GM20000 (cell line): ENCODE measurements at regions not wholly inside any gene's neighbourhood (a gene's known extent, or its start where the extent isn't known, plus 50 kb on each side); places are given as distances from the start of the nearest gene placed in this dataset.

ENCODE experiments used
- DNase-seq: peaks from one replicate; pipeline ENCODE4 v3.0.0; 2012; ENCODE audit warnings: low spot score
- TF ChIP-seq, protein P1 (sequence below): IDR thresholded peaks from 2 replicates; pipeline ENCODE4 v1.5.1; 2012; ENCODE audit warnings: mild to moderate bottlenecking, control low read depth; ENCODE audit errors: extremely low read depth, missing control alignments

DNA sequence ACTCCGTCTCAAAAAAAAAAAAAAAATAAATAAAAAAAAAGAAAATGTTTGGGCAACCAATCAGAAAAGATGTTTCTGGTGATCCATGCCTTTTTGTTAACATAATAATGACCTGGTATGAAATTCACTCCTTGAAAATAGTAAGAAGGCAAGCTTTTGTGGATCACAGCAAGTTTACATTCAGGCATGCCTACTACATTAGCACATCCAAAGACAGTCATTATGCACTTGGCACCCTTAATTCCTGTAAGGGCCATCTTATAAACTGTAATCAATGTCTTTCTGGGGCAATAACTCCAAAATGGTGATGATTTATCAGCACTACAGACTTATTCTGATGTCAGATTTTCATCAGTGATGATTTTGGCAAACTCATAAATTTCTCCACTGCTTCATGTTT is 1871.6 kb upstream of the AGA start:
- TF ChIP-seq, protein P1, sequence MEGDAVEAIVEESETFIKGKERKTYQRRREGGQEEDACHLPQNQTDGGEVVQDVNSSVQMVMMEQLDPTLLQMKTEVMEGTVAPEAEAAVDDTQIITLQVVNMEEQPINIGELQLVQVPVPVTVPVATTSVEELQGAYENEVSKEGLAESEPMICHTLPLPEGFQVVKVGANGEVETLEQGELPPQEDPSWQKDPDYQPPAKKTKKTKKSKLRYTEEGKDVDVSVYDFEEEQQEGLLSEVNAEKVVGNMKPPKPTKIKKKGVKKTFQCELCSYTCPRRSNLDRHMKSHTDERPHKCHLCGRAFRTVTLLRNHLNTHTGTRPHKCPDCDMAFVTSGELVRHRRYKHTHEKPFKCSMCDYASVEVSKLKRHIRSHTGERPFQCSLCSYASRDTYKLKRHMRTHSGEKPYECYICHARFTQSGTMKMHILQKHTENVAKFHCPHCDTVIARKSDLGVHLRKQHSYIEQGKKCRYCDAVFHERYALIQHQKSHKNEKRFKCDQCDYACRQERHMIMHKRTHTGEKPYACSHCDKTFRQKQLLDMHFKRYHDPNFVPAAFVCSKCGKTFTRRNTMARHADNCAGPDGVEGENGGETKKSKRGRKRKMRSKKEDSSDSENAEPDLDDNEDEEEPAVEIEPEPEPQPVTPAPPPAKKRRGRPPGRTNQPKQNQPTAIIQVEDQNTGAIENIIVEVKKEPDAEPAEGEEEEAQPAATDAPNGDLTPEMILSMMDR, result no peak

DNA sequence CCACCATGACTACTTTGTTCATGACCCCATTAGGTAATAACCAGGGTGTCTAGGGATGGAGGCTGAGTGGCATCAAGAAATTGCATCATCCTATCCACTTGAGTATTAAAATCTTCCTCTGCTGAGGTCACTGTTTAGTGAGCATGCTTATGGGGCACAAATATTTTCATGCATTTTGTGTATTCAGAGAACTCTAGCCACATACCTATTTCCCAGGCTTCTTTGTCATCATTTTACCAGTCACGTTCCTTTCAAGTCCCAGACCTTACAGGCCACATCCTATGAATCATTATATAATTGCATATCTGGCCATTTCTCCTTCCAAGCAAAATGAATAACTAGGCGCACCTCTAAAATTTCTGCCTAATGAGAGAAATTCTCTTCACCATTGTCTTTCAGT is 1882.9 kb upstream of the AGA start:
- no peak for DNase-seq
- TF ChIP-seq, protein P1, result no peak

More for the DNA sequence above, 1871.6 kb upstream of the AGA start:
- DNase-seq, result no peak

DNA sequence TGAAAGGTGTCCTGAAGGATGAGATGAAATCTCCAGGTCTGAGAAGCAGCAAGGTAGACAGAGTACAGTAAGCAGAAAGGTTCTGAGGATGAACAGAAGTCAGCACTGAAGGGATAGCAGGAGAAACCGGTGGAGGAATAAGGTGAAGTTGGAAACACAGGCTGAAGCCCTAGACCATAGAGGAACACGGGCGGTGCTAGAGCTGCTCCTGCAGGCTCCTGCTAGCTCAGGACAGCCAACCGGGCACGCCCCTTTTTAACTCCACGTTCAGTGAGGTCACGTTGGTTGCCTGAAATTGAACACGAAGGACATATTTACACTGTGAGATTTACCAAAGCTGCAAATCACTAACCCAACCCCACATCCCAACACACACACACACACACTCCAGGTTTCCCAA is 1886.4 kb upstream of the AGA start:
- TF ChIP-seq, protein P1, result no peak
- DNase-seq, result no peak

DNA sequence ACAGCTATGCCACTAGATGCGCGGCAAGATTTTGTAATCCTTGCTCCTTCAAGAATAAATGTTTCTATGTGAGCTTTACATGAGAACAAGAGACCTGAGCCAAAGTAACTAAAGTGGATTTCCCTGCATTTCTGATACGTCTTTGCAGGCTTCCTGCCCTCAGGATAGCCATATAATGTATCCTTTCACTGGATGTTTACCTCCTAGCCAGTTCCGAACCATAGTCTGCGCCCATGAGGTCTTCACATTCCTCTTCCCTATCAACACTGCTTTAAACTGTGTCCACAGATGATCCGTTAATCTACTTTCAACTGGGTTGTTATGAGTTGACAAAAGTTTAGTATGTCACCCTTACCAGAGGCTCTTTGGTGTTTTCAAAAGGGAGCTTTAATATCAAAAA is 1889.1 kb upstream of the AGA start:
- TF ChIP-seq, protein P1, result no peak
- no peak for DNase-seq

DNA sequence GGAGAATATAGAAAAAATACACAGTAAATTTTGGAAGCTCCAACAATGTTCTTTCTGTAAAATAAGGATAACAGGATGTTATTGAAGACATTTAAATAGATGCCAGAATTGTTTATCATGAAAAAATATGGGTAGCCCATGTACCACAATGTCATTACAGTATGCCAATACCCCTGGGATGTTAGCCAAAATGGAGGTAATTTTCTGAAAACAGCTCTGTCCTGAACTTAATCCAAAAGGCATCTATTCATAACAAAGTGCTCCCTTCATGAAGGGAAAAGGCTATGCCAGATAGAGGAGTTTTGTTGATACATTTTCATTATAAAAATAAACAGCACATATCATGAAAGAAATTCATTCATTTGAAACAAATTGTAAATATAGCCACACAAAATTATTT is 1902.6 kb upstream of the AGA start:
- TF ChIP-seq, protein P1, result no peak
- no peak for DNase-seq

DNA sequence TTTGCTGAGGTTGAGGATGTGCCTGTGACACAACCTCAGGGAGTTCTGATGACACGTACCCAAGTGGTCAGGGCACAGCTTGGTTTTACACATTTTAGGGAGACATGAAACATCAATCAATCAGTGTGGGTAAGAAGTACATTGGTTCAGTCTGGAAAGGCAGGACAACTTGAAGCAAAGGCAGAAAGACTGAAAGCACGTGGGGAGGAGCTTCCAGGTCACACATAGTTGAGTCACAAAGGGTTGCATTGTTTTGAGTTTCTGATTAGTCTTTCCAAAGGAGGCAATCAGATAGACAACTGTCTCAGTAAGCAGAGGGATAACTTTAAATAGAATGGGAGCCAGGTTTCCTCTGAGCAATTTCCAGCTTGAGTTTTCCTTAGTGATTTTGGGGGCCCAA is 1910.0 kb upstream of the AGA start:
- TF ChIP-seq, protein P1, result no peak
- DNase-seq, result no peak

DNA sequence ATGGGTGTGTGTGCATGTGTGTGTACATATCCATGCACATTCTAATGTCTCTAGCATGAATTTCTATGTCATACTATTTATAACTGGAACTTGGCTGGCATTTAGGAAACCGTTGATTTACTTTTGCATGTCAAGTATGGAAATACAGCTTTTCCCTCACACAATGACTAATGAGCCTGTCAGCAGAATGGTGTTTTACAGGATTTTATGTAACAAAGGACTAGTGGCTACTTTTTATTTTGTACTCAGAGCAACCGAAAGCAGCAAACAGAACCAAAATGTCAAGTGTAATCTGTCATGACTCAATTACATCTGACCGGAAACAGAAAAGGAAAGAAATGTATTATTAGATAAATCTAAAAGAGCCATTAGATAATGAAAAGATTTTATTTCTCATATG is 1911.5 kb upstream of the AGA start:
- DNase-seq, result no peak
- TF ChIP-seq, protein P1, result no peak
